Body of pancreas (tissue), 4 donors: ENCODE measurements at regions not wholly inside any gene's neighbourhood (a gene's known extent, or its start where the extent isn't known, plus 50 kb on each side); places are given as distances from the start of the nearest gene placed in this dataset.
"Not testable (repeated sequence)": the region's sequence is repeated elsewhere in the genome, so short reads cannot be mapped to it uniquely, and the experiment has no call there.

Source experiments
- CTCF ChIP-seq, 7 experiments: fragments of 450-650 bp in 4 of 7; fragments of 200-600 bp in 3 of 7; sonication (generic) in 3 of 7; IDR thresholded peaks; one replicate each; pipeline ENCODE4 v1.5.1; 2016 to 2019; ENCODE audit warnings: antibody characterized with exemption in 7 of 7
- POLR2A ChIP-seq, 3 donors: fragments of 450-650 bp; IDR thresholded peaks; one replicate each; pipeline ENCODE4 v1.6.1; 2016; ENCODE audit warnings: antibody characterized with exemption in 3 of 3, mild to moderate bottlenecking in 2 of 3

- not testable (repeated sequence) for TF ChIP-seq CTCF, POLR2A (IDR thresholded peaks at IDR 0.05)
Measured at GRCh38 chr9:41251101-41251500, 62.0 kb upstream of the ZNG1F start.
